NCI-H2171 (cell line): ENCODE measurements at regions not wholly inside any gene's neighbourhood (a gene's known extent, or its start where the extent isn't known, plus 50 kb on each side); places are given as distances from the start of the nearest gene placed in this dataset.
A peak's percentile ranks its signal among the peaks of the same experiment; 100 is the strongest.

Source experiments
- DNase-seq: peaks from one replicate; lab custom pipeline; 2025; lab: John Stamatoyannopoulos, UW

GRCh38 chr15:69793781-69794451 is 303.8 kb downstream of the TLE3 start:
- no peak for DNase-seq

- no peak for DNase-seq
Observed at GRCh38 chr15:69794645-69795469, 302.9 kb downstream of the TLE3 start.

GRCh38 chr15:69795601-69796000 is 302.1 kb downstream of the TLE3 start:
- DNase-seq, result no peak

- no peak for DNase-seq
Observed at GRCh38 chr15:69797051-69797595, 300.6 kb downstream of the TLE3 start.

GRCh38 chr15:69797615-69798014 is 300.1 kb downstream of the TLE3 start:
- DNase-seq, result no peak

- no peak for DNase-seq
Observed at GRCh38 chr15:69798481-69799250, 299.1 kb downstream of the TLE3 start.

GRCh38 chr15:69801144-69801543 is 296.6 kb downstream of the TLE3 start:
- no peak for DNase-seq

GRCh38 chr15:69802432-69802831 is 295.3 kb downstream of the TLE3 start:
- DNase-seq, result peak; percentile 21

- DNase-seq, result no peak
Observed at GRCh38 chr15:69804786-69805185, 292.9 kb downstream of the TLE3 start.

- peak; percentile 22 for DNase-seq
Observed at GRCh38 chr15:69805248-69805953, 292.3 kb downstream of the TLE3 start.

- DNase-seq, result no peak
Observed at GRCh38 chr15:69806287-69806915, 291.3 kb downstream of the TLE3 start.

- DNase-seq, result no peak
Observed at GRCh38 chr15:69807721-69808120, 290.0 kb downstream of the TLE3 start.

GRCh38 chr15:69808756-69809155 is 289.0 kb downstream of the TLE3 start:
- no peak for DNase-seq

GRCh38 chr15:69809421-69809820 is 288.3 kb downstream of the TLE3 start:
- DNase-seq, result no peak

GRCh38 chr15:69810431-69811354 is 287.0 kb downstream of the TLE3 start:
- DNase-seq, result peak; percentile 40

- no peak for DNase-seq
Observed at GRCh38 chr15:69812861-69813261, 284.9 kb downstream of the TLE3 start.

GRCh38 chr15:69813881-69814280 is 283.8 kb downstream of the TLE3 start:
- no peak for DNase-seq

GRCh38 chr15:69814932-69815331 is 282.8 kb downstream of the TLE3 start:
- DNase-seq, result no peak

- DNase-seq, result no peak
Observed at GRCh38 chr15:69815793-69816192, 281.9 kb downstream of the TLE3 start.

GRCh38 chr15:69816522-69816921 is 281.2 kb downstream of the TLE3 start:
- DNase-seq, result no peak
